HEK293T (cell line): ENCODE measurements at regions not wholly inside any gene's neighbourhood (a gene's known extent, or its start where the extent isn't known, plus 50 kb on each side); places are given as distances from the start of the nearest gene placed in this dataset.

ENCODE experiments used
- CTCF ChIA-PET: fragments of 350-600 bp; formaldehyde crosslinking; extraction: SDS; loops from one replicate; lab custom pipeline; 2021; ENCODE audit warnings: antibody characterized with exemption, inconsistent platforms; lab: Yijun Ruan, JAX
- POLR2A ChIA-PET: fragments of 350-600 bp; formaldehyde crosslinking; extraction: SDS; loops from one replicate; lab custom pipeline; 2020; ENCODE audit warnings: antibody characterized with exemption, inconsistent platforms; lab: Yijun Ruan, JAX
- DNase-seq: peaks from one replicate; pipeline ENCODE4 v3.0.0; 2012; ENCODE audit warnings: mixed read lengths; ENCODE audit errors: extremely low spot score
- ARNT ChIP-seq: fragments of 450-650 bp; IDR thresholded peaks from 2 replicates; pipeline ENCODE4 v1.6.1; 2017; ENCODE audit warnings: mild to moderate bottlenecking
- BHLHE40 ChIP-seq: fragments of 450-650 bp; IDR thresholded peaks from 2 replicates; pipeline ENCODE4 v1.6.1; 2016; ENCODE audit warnings: mild to moderate bottlenecking, moderate library complexity, borderline replicate concordance
- CTBP1 ChIP-seq: fragments of 450-650 bp; IDR thresholded peaks from 2 replicates; pipeline ENCODE4 v1.6.1; 2016; ENCODE audit warnings: borderline replicate concordance
- ELF4 ChIP-seq: fragments of 450-650 bp; IDR thresholded peaks from 2 replicates; pipeline ENCODE4 v1.6.1; 2017; ENCODE audit warnings: antibody characterized with exemption
- FOXA1 ChIP-seq: fragments of 450-650 bp; IDR thresholded peaks from 2 replicates; pipeline ENCODE4 v1.6.1; 2016; ENCODE audit warnings: mild to moderate bottlenecking
- FOXK2 ChIP-seq: fragments of 450-650 bp; IDR thresholded peaks from 2 replicates; pipeline ENCODE4 v1.6.1; 2016; ENCODE audit warnings: mild to moderate bottlenecking
- FOXM1 ChIP-seq: fragments of 450-650 bp; IDR thresholded peaks from 2 replicates; pipeline ENCODE4 v1.6.1; 2017; ENCODE audit warnings: mild to moderate bottlenecking, borderline replicate concordance
- HDGF ChIP-seq: fragments of 450-650 bp; IDR thresholded peaks from 2 replicates; pipeline ENCODE4 v1.6.1; 2017; ENCODE audit warnings: antibody characterized with exemption, borderline replicate concordance
- L3MBTL2 ChIP-seq: fragments of 450-650 bp; conservative IDR thresholded peaks from 2 replicates; pipeline ENCODE4 v1.6.1; 2016; ENCODE audit warnings: mild to moderate bottlenecking
- LEF1 ChIP-seq: fragments of 450-650 bp; IDR thresholded peaks from 2 replicates; pipeline ENCODE4 v1.6.1; 2017; ENCODE audit warnings: mild to moderate bottlenecking, borderline replicate concordance
- NFRKB ChIP-seq: fragments of 450-650 bp; IDR thresholded peaks from 2 replicates; pipeline ENCODE4 v1.6.1; 2016; ENCODE audit warnings: mild to moderate bottlenecking, moderate library complexity
- PKNOX1 ChIP-seq: fragments of 450-650 bp; IDR thresholded peaks from 2 replicates; pipeline ENCODE4 v1.6.1; 2016
- SP1 ChIP-seq: fragments of 450-650 bp; IDR thresholded peaks from 2 replicates; pipeline ENCODE4 v1.6.1; 2017
- SUZ12 ChIP-seq: fragments of 450-650 bp; IDR thresholded peaks from 2 replicates; pipeline ENCODE4 v1.6.1; 2016; ENCODE audit warnings: mild to moderate bottlenecking
- TARDBP ChIP-seq: fragments of 450-650 bp; IDR thresholded peaks from 2 replicates; pipeline ENCODE4 v1.6.1; 2016
- ZNF384 ChIP-seq: fragments of 450-650 bp; IDR thresholded peaks from 2 replicates; pipeline ENCODE4 v1.6.1; 2016

GRCh38 chr1:58345215-58346035, 201.1 kb downstream of the OMA1 start:
- no peak for TF ChIP-seq L3MBTL2
- no peak for TF ChIP-seq LEF1
- ChIA-PET CTCF (no interaction called here), POLR2A (no interaction called here)
- DNase-seq: no peak

- TF ChIP-seq FOXA1 (no peak), ELF4 (no peak), FOXK2 (no peak), HDGF (no peak), NFRKB (no peak), FOXM1 (no peak), L3MBTL2 (no peak), CTBP1 (no peak), ARNT (no peak), LEF1 (no peak), TARDBP (no peak), SP1 (no peak), PKNOX1 (no peak), SUZ12 (no peak)
- ChIA-PET POLR2A (no interaction called here), CTCF (no interaction called here)
- DNase-seq: no peak
Measured at GRCh38 chr1:58340185-58340584, 206.3 kb downstream of the OMA1 start.

- ChIA-PET CTCF (no interaction called here), POLR2A (no interaction called here)
- TF ChIP-seq ELF4: no peak
- TF ChIP-seq LEF1: no peak
- no peak for TF ChIP-seq BHLHE40
- no peak for TF ChIP-seq SUZ12
- TF ChIP-seq NFRKB: no peak
- TF ChIP-seq ARNT: no peak
- TF ChIP-seq ZNF384: no peak
- no peak for TF ChIP-seq FOXK2
- TF ChIP-seq HDGF: no peak
- no peak for TF ChIP-seq PKNOX1
- TF ChIP-seq TARDBP: no peak
- no peak for TF ChIP-seq SP1
- TF ChIP-seq FOXM1: no peak
- no peak for TF ChIP-seq FOXA1
- TF ChIP-seq CTBP1: no peak
- no peak for TF ChIP-seq L3MBTL2
- DNase-seq: no peak
Measured at GRCh38 chr1:58338081-58338480, 208.4 kb downstream of the OMA1 start.

- CTCF ChIA-PET: no interaction called here
- TF ChIP-seq TARDBP (no peak), BHLHE40 (no peak), ARNT (no peak), L3MBTL2 (no peak), CTBP1 (no peak), NFRKB (no peak), SUZ12 (no peak)
- POLR2A ChIA-PET: no interaction called here
- DNase-seq: no peak
Measured at GRCh38 chr1:58333511-58333910, 213.0 kb downstream of the OMA1 start.

GRCh38 chr1:58331156-58331555, 215.4 kb downstream of the OMA1 start:
- no peak for TF ChIP-seq CTBP1
- no peak for TF ChIP-seq FOXK2
- TF ChIP-seq TARDBP: no peak
- DNase-seq: no peak
- ChIA-PET CTCF (no interaction called here), POLR2A (no interaction called here)

GRCh38 chr1:58325866-58326265, 220.7 kb downstream of the OMA1 start:
- no peak for TF ChIP-seq SUZ12
- TF ChIP-seq ZNF384: no peak
- TF ChIP-seq NFRKB: no peak
- no peak for TF ChIP-seq LEF1
- TF ChIP-seq FOXM1: no peak
- no peak for TF ChIP-seq PKNOX1
- ChIA-PET POLR2A (no interaction called here), CTCF (no interaction called here)
- DNase-seq: no peak

GRCh38 chr1:58324558-58324957, 222.0 kb downstream of the OMA1 start:
- TF ChIP-seq FOXM1 (no peak), TARDBP (no peak), HDGF (no peak), FOXA1 (no peak), NFRKB (no peak), ELF4 (no peak), LEF1 (no peak), L3MBTL2 (no peak), BHLHE40 (no peak), SP1 (no peak), FOXK2 (no peak), ZNF384 (no peak), CTBP1 (no peak), ARNT (no peak), SUZ12 (no peak), PKNOX1 (no peak)
- POLR2A ChIA-PET: no interaction called here
- DNase-seq: no peak
- CTCF ChIA-PET: no interaction called here
